HG03095 (cell line): ENCODE measurements at regions not wholly inside any gene's neighbourhood (a gene's known extent, or its start where the extent isn't known, plus 50 kb on each side); places are given as distances from the start of the nearest gene placed in this dataset.
"Not testable (repeated sequence)": the region's sequence is repeated elsewhere in the genome, so short reads cannot be mapped to it uniquely, and the experiment has no call there.

Source experiments
- ATAC-seq: cut with Tn5 transposase; IDR thresholded peaks from one replicate; pipeline ENCODE4 v1.9.1; 2021; ENCODE audit warnings: moderate library complexity; ENCODE audit not compliant: unreplicated experiment

DNA sequence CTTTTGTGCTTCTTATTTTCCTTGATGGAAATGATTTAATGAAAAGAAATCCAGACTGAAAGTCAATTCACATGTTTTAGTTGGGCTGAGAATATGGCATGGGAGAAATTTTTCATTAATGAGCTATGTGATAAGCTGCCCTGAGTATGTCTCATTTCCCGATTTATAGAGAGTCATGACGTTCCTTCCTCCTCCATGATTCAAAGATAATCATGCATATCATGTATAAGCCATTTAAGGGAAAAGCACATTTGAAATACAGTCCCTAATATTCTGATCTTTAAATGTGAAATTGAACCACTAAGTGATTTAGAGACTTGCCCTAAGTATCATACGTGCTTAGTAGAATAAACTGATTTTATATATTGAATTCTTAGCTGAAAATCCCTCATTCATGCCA, 840.9 kb downstream of the PCDH17 start:
- ATAC-seq: no peak

DNA sequence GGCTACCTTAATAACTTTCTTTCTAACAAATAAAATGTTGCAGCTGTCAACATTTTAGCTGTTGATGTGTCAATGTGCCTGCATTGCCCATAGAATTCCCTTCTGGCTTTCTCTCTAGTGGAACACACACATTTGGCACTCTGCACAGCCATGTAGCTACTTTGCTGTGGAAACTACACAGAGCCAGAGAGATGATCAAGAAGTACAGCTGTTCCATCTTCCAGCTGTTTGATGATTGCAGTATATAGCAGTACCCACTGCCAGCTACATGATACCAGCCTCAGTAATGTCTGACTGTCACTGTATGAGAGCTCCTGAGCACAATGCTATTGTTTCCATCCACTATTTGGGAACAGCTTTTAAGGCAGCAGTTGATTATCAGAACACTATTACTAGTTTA, 843.0 kb downstream of the PCDH17 start:
- ATAC-seq: no peak

DNA sequence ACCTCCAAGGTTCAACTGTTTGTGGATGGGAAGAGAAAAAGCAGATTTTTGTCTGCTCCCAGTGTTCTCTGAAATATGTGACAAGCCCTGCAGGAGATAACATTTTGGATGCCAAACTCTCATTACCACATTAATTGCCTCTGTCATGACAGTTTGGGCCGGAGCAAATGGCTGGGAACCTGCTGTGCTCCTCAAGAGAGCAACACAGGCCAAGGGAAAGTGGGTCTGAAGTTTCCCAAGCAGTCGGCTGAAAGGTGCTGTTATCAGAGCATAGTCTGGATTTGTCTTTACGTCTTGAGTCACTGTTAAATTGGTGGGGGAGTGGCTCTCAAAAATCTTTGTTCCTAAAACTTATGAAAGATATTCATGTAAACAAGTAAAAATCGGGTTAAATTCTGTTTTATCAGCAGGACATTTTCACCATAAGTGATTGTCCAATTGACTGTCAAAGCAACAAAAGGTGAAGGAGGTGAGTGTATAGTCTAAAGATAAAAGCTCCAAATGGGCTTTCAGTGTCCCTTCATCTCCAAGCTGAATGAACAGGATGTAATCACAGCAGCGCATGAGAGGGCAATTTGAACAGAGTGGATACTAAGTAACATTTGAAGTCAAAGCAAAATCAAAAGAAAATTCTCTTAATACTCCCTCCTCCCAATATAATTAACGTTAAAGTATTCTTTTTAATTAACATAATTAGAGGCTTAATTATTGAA, 844.8 kb downstream of the PCDH17 start:
- no peak for ATAC-seq

DNA sequence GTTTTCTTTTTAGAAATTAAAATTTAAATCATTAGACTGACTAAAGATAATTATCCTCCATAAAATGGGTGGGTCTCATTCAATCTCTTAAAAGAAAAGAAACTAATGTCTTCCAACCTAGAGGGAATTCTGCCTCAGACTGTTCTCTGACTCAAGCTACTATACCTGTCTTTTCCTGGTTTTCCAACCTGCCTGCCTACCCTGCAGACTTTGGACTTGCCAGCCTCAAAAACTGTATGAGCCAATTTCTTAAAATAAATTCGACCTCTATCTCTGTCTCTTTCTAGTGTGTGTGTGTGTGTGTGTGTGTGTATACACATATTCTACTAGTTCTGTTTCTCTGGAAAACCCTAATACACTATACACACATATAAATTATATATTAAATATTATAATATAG, 847.3 kb downstream of the PCDH17 start:
- no peak for ATAC-seq

DNA sequence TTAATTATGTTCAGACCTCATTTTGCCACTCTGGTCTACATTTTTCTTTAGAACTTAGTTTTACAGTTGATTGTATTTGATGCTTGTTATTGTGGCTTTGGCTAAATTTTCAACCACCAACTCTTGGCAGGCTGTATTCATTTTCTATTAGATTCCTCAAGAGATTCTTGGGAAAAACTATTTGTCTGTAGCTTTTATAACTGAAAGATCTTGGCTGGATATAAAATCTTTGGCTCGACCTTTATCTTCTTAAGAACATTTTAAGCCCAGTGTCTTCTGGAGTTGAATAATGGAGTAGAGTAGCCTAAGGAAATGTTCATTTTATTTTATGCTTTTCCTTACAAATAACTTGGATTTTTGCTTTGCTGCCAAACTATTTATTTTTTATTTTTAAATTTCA, 848.5 kb downstream of the PCDH17 start:
- ATAC-seq: no peak

DNA sequence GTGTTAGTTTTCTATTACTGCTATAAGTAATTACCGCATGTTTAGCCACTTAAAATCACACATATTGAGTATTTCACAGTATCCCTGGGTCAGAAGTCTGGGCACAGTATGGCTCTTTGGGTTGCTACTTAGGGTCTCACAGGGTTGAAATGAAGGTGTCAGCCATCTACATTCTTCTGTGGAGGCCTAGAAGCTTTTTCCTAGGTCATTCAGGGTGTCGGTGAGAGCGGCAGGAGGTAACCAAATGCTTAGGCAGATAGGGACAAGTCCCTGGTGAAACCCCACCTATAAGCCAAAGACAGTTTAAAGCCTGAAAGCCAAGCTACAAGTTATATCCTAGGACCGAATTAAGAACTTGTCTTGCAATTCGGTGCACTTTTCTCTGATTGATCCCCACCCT, 856.7 kb downstream of the PCDH17 start:
- ATAC-seq: no peak

DNA sequence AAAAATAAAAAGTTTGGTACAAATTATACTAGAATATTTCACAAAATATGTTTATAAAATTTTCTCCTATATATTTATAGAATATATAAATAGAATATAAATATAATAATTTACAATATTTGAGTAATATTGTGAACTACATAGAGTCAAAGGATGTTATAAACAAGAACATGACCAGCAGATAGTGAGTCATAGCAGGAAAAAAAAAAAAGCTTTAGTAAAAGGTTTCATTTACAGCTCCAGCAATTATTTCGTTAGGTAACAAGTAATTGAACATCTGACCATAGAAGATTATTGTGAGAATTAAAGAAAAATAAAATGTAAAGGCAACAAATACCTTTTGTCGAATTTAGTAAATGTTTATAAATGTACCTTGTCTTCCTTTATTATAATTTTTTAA, 864.1 kb downstream of the PCDH17 start:
- ATAC-seq: no peak

DNA sequence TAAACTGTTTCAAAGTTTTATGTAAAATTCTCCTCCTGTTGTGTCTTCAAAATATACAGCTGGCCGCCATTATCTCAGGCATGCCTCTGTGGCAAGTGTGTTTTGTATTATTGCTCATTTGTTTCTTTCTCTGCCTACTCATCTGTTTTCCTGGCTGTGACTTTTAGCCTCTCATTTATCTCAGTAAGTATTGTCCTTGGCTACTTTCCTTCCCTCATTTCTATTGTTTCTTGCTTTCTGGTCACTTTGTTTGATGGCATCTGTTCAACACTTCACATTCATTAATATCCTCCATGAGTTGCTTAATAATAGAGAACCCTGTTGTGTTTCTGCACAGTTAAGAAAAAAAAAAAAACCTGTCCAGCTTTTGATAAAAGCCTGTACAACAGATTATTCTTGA, 869.4 kb downstream of the PCDH17 start:
- no peak for ATAC-seq

DNA sequence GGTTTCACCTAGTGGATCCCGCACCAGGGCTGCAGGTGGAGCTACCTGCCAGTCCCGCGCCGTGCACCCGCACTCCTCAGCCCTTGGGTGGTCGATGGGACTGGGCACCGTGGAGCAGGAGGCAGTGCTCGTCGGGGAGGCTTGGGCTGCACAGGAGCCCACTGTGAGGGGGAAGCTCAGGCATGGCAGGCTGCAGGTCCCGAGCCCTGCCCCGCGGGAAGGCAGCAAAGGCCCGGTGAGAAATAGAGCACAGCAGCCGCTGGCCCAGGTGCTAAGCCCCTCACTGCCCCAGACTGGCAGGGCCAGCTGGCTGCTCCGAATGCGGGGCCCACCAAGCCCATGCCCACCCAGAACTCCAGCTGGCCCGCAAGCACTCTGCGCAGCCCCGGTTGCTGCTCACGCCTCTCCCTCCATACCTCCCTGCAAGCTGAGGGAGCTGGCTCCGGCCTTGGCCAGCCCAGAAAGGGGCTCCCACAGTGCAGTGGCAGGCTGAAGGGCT, 872.7 kb downstream of the PCDH17 start:
- ATAC-seq: not testable (repeated sequence)

DNA sequence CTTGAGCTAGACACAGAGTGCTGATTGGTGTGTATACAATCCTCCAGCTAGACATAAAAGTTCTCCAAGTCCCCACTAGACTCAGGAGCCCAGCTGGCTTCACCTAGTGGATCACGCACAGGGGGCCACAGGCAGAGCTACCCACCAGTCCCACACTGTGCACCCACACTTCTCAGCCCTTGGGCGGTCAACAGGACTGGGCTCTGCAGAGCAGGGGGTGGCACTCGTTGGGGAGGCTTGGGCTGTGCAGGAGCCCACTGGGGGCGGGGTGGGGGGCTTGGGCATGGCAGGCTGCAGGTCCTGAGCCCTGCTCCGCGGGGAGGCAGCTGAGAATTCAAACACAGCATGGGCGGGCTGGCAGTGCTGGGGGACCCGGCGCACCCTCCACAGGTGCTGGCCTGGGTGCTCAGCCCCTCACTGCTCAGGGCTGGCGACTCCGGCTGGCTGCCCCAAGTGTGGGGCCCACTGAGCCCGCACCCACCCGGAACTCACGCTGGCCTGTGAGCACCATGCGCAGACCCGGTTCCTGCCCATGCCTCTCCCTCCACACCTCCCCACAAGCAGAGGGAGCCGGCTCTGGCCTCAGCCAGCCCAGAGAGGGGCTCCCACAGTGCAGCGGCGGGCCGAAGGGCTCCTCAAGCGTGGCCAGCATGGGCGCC, 873.8 kb downstream of the PCDH17 start:
- not testable (repeated sequence) for ATAC-seq

DNA sequence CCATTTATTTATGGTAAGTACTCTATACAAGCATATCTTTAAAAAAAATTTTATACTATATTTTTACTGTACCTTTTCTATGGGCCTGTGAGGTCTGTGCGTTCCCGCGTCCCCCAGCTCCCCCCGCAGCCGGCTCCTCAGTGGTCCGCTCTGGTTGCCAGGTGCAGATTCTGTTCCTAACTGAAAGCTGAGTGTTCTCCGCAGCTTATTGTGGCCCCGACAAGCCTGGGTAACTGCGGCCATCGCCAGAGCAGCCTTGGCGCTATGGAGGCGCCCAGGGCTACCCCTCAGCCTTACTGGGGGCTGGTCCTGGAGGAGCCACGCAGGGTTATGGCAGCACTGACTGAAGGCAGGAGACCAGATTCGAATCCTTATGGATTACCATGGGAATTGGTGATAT, 896.8 kb downstream of the PCDH17 start:
- ATAC-seq: no peak

DNA sequence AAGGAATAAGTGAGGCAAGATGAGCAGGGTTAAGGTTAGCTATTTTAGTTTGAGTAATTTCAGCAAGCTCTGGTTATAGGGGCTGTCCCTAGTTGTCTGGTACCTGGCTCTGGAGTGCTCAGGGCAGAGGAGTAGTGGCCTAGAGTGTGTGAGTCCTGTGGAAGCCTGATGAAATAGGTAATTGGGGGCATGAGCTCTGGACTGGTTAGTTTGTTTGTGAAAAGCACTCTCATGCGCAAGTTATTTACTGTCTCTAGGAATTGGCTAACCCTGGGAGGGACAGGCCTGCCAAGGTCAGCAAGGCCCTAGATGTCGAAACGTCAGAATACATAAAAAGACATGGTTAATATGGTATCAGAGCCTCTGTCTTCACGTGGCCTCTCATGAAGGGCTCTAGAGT, 900.1 kb downstream of the PCDH17 start:
- no peak for ATAC-seq

DNA sequence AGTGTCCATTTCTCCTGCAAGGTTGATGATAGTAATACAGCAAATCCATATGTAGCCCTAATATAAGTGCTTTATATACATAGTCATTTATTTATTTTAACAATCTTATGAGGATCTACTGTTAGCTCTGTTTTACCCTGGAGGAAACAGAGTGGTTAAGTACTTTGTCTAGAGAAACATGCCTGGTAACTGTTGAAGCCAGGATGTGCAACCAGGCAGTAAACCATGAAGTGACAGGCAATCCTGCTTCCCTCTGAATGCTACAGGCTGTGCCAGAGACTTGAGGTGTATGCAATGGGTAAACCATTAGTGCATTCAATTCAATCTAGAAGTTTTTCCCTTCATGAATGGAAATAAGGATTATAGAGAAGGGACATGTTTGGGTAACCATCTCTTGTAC, 911.0 kb downstream of the PCDH17 start:
- no peak for ATAC-seq

DNA sequence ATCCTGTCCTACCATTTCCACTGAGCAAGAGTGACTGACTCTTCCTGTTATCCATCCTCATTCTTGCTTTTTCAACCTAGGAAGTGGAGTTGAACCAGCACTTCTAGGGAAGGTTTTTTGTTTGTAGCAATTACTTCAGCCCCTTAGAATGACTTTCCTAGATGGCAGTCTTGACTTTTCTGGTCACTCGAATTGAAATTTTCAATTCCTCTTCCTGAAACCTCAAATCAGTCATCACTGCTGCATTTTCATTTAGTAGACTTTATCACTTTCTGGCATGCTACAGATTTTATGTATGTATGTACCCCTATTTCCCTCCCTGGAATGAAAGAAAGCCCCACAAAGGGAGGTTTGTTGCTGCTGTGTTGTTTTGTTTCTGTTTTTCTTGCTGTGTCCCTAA, 915.9 kb downstream of the PCDH17 start:
- no peak for ATAC-seq

DNA sequence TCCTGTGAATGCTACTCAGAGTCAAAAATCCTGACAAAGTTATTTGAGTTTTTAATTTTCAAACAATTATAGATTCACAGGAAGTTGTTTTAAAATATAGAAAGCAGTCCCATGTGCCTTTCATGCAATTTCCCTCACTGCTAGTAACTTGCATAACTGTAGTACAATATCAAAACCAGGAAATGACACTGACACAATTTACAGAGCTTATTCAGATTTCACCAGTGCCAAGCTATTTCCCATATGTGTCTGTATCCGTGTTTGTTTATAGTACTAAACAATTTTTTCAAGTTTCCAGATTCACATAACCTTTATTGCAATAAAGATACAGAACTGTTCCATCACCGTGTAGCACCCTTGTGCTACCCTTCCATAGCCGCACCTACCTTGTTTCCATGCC, 934.6 kb downstream of the PCDH17 start:
- no peak for ATAC-seq

DNA sequence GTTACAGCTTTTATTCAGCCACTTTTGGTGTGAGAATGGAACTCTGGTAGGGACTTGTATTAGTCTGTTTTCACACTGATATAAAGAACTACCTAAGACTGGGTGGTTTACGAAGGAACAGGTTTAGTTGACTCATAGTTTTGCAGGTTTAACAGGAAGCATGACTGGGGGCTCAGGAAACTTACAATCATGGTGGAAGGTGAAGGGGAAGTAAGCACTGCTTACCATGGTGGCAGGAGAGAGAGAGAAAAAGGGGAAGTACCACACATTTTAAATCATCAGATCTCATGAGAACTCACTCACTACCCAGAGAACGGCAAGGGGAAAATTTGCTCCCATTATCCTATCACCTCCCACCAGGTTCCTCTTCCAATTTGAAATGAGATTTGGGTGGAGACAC, 942.2 kb downstream of the PCDH17 start:
- ATAC-seq: no peak

DNA sequence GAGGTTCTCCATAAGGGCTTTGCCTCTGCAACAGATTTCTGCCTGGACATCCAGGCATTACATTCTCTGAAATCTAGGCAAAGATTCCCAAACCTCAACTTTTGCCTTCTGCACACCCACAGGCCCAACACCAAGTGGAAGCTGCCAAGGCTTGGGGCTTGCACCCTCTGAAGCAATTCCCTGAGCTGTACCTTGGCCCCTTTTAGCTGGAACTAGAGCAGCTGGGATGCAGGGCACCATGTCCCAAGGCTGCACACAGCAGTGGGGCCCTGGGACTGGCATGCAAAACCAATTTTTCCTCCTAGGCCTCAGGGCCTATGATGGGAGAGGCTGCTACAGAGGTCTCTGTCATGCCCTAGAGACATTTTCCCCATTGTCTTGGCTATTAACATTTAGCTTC, 943.2 kb downstream of the PCDH17 start:
- ATAC-seq: no peak

DNA sequence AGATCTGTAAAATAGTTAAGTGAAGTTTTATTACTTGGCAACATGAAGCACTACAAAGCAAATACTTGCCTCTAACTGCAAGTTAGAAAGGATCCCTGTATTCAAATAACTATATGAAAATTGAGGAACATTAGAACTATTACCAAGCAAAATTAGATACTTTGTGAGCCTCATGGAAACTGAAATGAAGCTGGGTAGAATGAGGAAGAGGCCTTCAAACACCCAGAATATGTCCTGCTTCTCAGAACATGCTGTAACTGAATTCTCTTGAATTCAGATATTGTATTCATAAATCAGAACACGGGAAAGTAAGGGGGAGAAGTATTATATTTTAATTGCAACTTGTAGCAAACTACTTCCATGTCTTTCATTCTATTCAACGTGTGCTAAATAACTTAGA, 947.9 kb downstream of the PCDH17 start:
- ATAC-seq: no peak

DNA sequence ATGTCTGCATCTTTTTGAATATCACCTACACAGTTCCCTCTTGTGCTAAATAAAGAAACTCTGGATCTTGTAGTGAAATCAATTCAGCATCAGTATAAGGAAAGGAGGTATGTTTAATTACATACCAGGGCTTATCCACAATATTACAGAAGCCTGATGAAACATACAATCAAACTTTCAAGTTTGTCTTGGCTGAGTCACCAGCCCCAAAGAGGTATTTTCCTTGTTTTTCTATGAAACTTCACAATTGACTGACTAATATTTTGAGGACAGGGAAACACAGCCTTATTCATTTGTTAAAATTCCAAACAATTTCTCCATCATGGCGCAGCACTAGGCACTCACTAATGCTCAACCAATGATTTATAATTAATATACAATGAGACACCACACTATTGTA, 952.4 kb downstream of the PCDH17 start:
- no peak for ATAC-seq

DNA sequence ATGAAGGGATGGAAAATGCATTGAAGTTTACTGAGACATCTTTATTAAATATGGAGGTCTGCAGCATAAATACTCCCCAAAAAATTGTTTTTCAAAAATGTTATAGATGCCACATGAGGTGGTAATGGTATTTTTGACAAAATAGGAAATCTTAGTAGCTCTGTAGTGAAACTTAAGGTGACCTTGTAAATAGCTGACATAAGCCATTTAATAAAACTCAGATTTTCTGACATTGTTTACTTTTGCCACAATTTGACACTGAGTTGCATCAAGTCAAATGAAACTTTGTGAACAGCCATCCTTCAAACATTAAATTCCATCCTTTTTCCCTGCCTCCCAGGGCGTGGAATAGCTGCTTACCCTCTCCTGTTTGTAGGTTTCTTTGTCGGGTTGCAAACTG, 953.1 kb downstream of the PCDH17 start:
- ATAC-seq: no peak

DNA sequence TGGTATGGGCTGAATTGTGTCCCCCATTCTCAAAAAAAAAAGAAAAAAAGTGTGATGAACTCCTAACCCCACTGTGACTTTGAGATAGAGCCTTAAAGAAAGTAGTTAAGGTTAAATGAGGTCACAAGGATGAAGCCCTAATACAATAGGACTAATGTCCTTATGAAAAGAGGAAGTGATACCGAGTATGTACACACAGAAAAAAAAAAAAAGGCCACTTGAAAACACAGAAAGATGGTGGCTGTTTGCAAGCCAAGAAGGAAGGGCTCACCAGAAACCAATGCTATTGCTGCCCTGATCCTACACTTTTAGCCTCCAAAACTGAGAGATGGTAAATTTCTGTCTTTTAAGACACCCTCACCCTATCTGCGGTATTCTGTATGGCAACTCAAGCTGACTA, 955.6 kb downstream of the PCDH17 start:
- peak; percentile 98 for ATAC-seq

DNA sequence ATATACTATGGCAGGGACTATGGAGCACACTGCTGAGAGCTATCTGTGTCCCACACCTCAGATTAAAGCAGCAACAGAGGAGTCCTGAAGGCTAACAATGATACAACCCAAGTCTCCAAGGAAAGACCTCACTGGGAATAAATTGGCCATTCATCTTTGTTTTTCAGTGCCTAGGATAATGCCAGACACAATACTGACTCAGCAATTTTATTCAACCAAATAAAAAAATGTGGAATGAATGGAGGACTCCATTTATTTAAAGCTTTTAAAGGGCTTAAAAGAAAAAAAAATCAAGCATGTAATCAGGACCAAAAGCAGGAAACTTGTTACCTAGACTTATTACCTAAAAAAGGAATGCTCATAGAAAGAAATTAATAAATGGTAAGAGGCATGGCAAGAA, 960.5 kb downstream of the PCDH17 start:
- no peak for ATAC-seq

DNA sequence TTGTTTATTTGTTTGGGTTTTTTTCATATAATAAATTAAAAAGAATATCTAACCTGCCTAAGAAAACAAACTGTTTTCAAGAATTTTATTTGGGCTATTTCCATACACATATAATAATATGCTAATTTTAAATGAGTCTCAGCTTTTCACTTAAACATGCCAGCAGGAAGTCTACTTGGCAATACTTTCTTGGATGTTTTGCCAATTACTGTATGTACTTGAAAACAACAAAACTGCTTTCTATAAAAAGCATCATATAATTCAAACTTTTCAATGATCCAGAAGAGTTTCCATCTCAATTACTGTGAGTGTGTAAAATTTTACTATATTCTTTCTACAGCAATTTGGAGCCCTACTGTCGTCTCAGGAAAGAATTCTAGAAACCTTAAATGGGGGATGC, 961.2 kb downstream of the PCDH17 start:
- ATAC-seq: no peak
